Small intestine (tissue), 7 donors: ENCODE measurements at regions not wholly inside any gene's neighbourhood (a gene's known extent, or its start where the extent isn't known, plus 50 kb on each side); places are given as distances from the start of the nearest gene placed in this dataset.

Experiments
- DNase-seq, 2 donors: peaks; one replicate each; pipeline versions ENCODE4 v3.0.0 to v3.0.0-alpha.2; 2013
- FAIRE-seq: peaks from 2 replicates; lab custom pipeline; 2012; peaks lifted over from hg19 to GRCh38; lab: Jason Lieb, UNC
- H3K27ac ChIP-seq, 3 donors: one replicate each; pipeline ENCODE4 v1.5.1; 2013; ENCODE audit warnings: low read length in 2 of 3, mild to moderate bottlenecking in 2 of 3, control low read depth in 1 of 3, inconsistent platforms in 1 of 3, low read depth in 1 of 3, moderate library complexity in 1 of 3
- H3K27me3 ChIP-seq, 3 donors: one replicate each; pipeline ENCODE4 v1.6.1; 2013; ENCODE audit warnings: low read length in 3 of 3, inconsistent platforms in 1 of 3; ENCODE audit not compliant: control insufficient read depth in 3 of 3, insufficient read depth in 3 of 3
- H3K36me3 ChIP-seq, 3 donors: one replicate each; pipeline ENCODE4 v1.6.1; 2013; ENCODE audit warnings: low read length in 3 of 3, inconsistent platforms in 1 of 3, low read depth in 1 of 3, mild to moderate bottlenecking in 1 of 3, moderate library complexity in 1 of 3; ENCODE audit not compliant: control insufficient read depth in 3 of 3, insufficient read depth in 2 of 3
- H3K4me1 ChIP-seq, 3 donors: one replicate each; pipeline ENCODE4 v1.6.1; 2013; ENCODE audit warnings: low read length in 2 of 3, inconsistent platforms in 1 of 3, low read depth in 1 of 3, mild to moderate bottlenecking in 1 of 3, moderate library complexity in 1 of 3; ENCODE audit not compliant: control insufficient read depth in 3 of 3, insufficient read depth in 2 of 3
- H3K4me3 ChIP-seq, 3 donors: one replicate each; pipeline ENCODE4 v1.5.1; 2013; ENCODE audit warnings: low read length in 3 of 3, control low read depth in 1 of 3, inconsistent platforms in 1 of 3, low read depth in 1 of 3, mild to moderate bottlenecking in 1 of 3, moderate library complexity in 1 of 3
- H3K9me3 ChIP-seq, 2 donors: one replicate each; pipeline ENCODE4 v1.6.1; 2013; ENCODE audit warnings: low read depth in 1 of 2, low read length in 1 of 2; ENCODE audit not compliant: control insufficient read depth in 2 of 2, insufficient read depth in 1 of 2
- WGBS, 3 donors: extraction: QIAGEN DNeasy Blood & Tissue Kit; methylation state at CpG; one replicate each; pipeline ENCODE4 v1.1.7; 2013; 5-methylcytosine and 5-hydroxymethylcytosine counted together
- donor health status: healthy with polysubstance abuse.
- donor health status: control.
- donor health status: control.
- donor health status: Bipolar disorder and iron deficiency.
- donor health status: healthy.

DNA sequence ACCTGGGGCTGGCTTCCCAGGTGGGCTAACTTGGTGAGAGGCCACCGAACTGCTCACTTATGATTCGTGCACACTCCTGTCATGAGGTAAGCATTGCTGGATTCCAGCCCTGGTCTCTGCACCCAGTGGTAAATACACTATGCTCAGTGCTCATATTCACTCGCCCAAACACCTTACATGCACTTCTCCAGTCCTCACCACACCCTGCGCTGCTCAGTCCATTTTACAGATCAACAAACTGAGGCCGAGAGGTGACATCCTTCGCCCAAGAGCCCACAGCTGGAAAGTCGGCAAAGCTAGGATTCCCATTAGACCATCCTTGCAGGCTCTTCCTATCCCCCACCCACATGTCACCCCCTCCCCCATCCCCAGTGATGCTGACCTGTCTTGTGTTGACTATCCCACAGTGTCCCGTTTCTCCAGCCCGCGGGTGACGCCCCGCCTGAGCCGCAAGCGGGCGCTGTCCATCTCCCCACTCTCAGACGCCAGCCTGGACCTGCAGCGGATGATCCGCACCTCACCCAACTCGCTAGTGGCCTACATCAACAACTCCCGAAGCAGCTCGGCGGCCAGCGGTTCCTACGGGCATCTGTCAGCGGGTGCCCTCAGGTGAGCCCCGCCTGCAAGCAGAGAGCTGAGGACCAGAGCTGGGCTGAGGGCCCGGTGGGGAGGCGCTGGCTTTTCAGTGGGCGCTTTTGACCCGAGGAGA, 232.8 kb downstream of the GLI2 start:
- H3K9me3 ChIP-seq, result peaks cover 0 to 5% of the 10 kb centered on the region in 2 donors
- peaks cover 0 to 18% (median 0%) of the 10 kb centered on the region in 3 donors for H3K36me3 ChIP-seq
- H3K27ac ChIP-seq, result no peak overlapping the region
- no peaks in the 10 kb centered on the region for H3K4me1 ChIP-seq
- H3K27me3 ChIP-seq, result peaks cover 0 to 7% (median 0%) of the 10 kb centered on the region in 3 donors
- WGBS, 3 donors, result 88 to 91% (median 91%) methylated on average over 30 of the region's 30 CpGs
- FAIRE-seq (no peak), DNase-seq (no peak)
- H3K4me3 ChIP-seq, result no peak overlapping the region

DNA sequence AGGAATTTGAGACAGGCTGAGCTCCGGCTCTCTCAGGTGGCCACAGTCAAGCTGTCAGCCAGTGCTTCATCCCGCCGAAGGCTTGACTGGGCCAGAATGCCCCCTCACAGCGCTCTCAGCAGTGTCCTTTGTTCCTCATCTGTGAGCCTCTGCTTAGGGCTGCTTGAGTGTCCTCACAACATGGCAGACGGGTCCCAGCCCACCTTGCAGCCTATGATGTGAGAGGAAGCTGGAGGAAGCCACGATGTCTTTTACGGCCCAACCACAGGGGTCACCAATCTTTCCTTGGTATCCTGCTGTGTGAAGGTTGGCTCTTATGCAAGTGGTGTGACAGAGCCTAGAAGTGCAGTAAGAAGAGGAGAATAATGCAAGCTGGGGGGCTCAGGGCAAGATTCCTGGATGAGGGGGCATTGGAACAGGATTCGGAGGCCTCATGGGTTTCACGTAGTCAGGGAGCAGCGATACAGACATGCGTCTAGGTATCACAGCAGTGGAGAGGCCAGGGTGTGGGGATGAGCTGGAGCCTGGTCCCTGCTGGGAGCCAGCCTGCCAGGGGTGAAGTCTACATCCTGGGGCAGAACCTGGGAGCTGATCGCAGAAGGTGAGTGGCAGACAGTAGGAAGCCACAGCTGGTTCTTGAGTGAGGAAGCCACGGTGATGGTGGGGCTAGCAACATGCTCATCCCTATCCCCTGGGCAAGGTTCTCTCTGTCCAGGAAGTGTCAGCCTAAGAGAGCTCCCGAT, 234.1 kb downstream of the GLI2 start:
- FAIRE-seq, result no peak

DNA sequence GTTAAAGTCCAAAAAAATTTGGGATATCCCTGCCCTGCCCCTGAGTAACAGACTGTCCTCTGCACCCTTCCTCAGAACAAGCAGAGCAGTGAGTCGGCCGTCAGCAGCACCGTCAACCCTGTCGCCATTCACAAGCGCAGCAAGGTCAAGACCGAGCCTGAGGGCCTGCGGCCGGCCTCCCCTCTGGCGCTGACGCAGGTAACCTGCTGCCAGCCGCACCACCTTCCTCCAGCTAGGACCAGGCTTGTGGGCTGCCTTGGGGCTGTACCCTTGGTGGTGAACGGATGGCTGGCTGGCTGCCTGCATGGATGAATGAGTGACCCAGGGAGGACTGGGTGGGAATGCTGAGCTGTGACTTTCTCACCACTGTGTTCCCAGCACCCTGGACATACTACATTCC, 236.2 kb downstream of the GLI2 start:
- Histone ChIP-seq H3K27me3 (peaks cover 0 to 37% (median 0%) of the 10 kb centered on the region in 3 donors), H3K27ac (no peak overlapping the region), H3K4me1 (no peaks in the 10 kb centered on the region), H3K9me3 (peaks cover 0 to 5% of the 10 kb centered on the region in 2 donors), H3K36me3 (peaks cover 0 to 28% (median 0%) of the 10 kb centered on the region in 3 donors), H3K4me3 (no peak overlapping the region)
- DNase-seq, result no peak
- 95 to 98% (median 96%) methylated on average over 12 of the region's 12 CpGs for WGBS, 3 donors
- no peak for FAIRE-seq

More for the DNA sequence above, 234.1 kb downstream of the GLI2 start:
- 80 to 93% (median 85%) methylated on average over 12 to 14 of the region's 14 CpGs for WGBS, 3 donors
- Histone ChIP-seq H3K36me3 (peaks cover 0 to 22% (median 0%) of the 10 kb centered on the region in 3 donors), H3K27me3 (peaks cover 0 to 19% (median 0%) of the 10 kb centered on the region in 3 donors), H3K4me3 (no peak overlapping the region), H3K27ac (no peak overlapping the region), H3K9me3 (peaks cover 0 to 5% of the 10 kb centered on the region in 2 donors), H3K4me1 (no peaks in the 10 kb centered on the region)
- no peak for DNase-seq

DNA sequence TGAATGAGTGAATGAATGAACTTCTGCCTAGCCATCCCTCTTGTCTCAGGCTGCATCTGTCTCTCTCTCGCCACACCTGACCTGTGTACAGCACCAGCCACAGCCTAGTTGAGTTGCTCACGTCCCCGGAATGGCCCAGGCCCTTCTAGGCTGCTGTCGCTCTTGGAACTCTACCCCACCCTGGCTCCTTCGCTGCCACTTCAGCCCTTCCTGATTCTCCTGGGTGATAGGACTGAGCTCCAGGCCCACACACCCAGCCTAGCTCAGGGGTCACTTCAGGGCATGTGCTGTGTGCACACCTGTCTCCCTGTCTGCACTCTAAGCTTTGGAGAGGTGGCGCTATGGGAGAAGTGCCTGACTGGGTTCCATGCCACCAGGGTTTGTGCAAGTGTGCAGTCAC, 236.6 kb downstream of the GLI2 start:
- DNase-seq (peak in 1 of 2 donors; percentile 3), FAIRE-seq (no peak)
- Histone ChIP-seq H3K27me3 (peaks cover 0 to 35% (median 0%) of the 10 kb centered on the region in 3 donors), H3K27ac (no peak overlapping the region), H3K4me3 (no peak overlapping the region), H3K36me3 (peaks cover 0 to 28% (median 0%) of the 10 kb centered on the region in 3 donors), H3K9me3 (peaks cover 0 to 5% of the 10 kb centered on the region in 2 donors), H3K4me1 (no peaks in the 10 kb centered on the region)
- WGBS, 3 donors, result 29 to 63% (median 46%) methylated on average over 5 to 6 of the region's 6 CpGs

DNA sequence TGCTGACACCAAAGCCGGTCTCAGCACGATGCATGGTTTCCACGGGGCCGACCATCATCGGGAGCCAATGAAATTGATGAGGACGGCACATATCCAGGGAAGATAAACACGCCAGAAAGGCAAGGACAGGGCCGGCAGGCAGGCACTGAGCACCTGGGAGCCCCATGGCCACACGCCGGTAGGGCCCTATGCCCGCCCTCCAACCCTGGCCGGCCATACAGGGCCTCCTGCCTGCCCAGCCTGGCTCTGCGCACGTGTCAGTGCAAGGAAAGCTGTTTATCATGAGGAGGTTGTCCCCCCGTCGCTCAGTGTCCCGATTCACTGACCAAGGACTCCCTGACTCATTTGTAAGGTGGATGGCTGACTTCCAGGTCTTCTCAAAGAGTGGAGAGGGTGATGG, 237.5 kb downstream of the GLI2 start:
- DNase-seq (no peak), FAIRE-seq (no peak)
- no peak overlapping the region for H3K27ac ChIP-seq
- no peaks in the 10 kb centered on the region for H3K4me1 ChIP-seq
- peaks cover 0 to 5% of the 10 kb centered on the region in 2 donors for H3K9me3 ChIP-seq
- peaks cover 0 to 40% (median 0%) of the 10 kb centered on the region in 3 donors for H3K27me3 ChIP-seq
- H3K4me3 ChIP-seq, result no peak overlapping the region
- 90 to 93% (median 92%) methylated on average over 17 of the region's 17 CpGs for WGBS, 3 donors
- peaks cover 0 to 31% (median 0%) of the 10 kb centered on the region in 3 donors for H3K36me3 ChIP-seq

DNA sequence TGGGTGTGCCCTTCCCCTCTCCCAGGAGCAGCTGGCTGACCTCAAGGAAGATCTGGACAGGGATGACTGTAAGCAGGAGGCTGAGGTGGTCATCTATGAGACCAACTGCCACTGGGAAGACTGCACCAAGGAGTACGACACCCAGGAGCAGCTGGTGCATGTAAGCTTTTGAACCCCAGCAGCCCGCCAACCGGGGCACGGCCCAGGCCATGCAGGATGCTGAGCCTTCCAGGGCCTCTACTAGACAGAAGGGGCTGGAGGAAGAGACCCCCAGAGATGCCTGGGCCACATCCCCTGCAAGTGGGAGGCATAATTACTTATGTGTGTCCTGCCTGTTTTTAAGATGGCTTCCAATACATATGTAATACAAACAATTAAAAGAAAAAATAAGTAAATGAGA, 239.3 kb downstream of the GLI2 start:
- 92 to 97% (median 94%) methylated on average over 4 of the region's 4 CpGs for WGBS, 3 donors
- peaks cover 0 to 23% (median 0%) of the 10 kb centered on the region in 3 donors for H3K36me3 ChIP-seq
- DNase-seq (no peak), FAIRE-seq (no peak)
- H3K9me3 ChIP-seq, result no peaks in the 10 kb centered on the region
- no peak overlapping the region for H3K27ac ChIP-seq
- no peaks in the 10 kb centered on the region for H3K4me1 ChIP-seq
- H3K4me3 ChIP-seq, result no peak overlapping the region
- peaks cover 0 to 45% (median 0%) of the 10 kb centered on the region in 3 donors for H3K27me3 ChIP-seq

DNA sequence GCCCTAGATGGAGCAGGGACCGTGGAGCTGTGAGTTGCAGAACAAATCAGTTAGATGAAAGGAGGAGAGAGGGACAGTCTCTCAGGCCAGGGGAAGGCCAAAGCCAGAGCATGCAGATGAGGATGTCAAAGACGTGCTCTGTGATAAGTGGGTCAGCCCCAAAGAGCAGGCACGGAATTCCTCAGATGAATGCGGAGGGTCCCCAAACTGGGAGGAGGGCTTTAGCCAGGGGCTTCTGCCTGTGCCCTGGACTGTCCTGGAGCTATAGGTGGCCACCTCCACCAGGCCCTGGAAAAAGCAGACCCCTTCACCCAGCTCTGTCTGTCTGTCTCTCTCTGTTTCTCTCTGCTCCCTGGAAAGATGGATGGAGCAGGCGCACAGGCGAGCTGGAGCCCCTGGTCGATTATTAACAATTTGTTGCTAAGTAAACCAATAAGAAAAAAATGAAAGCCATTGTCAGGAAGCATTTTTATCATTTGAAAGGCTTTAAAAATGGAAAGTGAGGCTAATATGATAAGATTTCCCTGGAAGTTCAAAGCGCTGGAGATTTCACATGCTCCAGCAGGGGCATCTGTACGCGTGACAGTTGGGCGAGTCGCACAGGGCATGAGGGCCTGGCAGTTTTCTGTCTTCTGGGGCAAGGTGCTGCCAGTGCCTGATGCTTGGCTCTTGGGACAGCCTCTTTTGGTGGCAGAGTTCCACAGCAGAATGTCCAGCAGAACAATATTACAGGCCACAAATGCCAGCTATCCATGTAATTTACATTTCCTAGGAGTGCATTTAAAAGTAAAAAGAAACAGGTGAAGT, 241.0 kb downstream of the GLI2 start:
- whole genome bisulfite sequencing, 3 donors, result 23 to 67% (median 39%) methylated on average over 12 of the region's 12 CpGs
- H3K27ac ChIP-seq, result no peak overlapping the region
- DNase-seq (peak in 1 of 2 donors; percentile 12), FAIRE-seq (no peak)
- H3K36me3 ChIP-seq, result peaks cover 0 to 20% (median 0%) of the 10 kb centered on the region in 3 donors
- no peaks in the 10 kb centered on the region for H3K4me1 ChIP-seq
- H3K9me3 ChIP-seq, result no peaks in the 10 kb centered on the region
- no peak overlapping the region for H3K4me3 ChIP-seq
- H3K27me3 ChIP-seq, result peaks cover 0 to 43% (median 0%) of the 10 kb centered on the region in 3 donors
